HCT116 (cell line): ENCODE measurements at regions not wholly inside any gene's neighbourhood (a gene's known extent, or its start where the extent isn't known, plus 50 kb on each side); places are given as distances from the start of the nearest gene placed in this dataset.

Experiments
- ATAC-seq: fragments of 200-7000 bp; cut with Tn5 transposase; 2 replicates; pipeline ENCODE4 v1.9.1; 2020; ENCODE audit warnings: mild to moderate bottlenecking, moderate library complexity
- BruUV-seq: library from RNA; stranded (reverse); fragments of 400-500 nt; replicated peaks from 2 replicates; lab custom pipeline; 2021; lab: Mats Ljungman, UMichigan
- CTCF ChIA-PET: fragments of 300-600 bp; sonication (Branson Sonifier 250); formaldehyde crosslinking; loops from one replicate; lab custom pipeline; 2021; ENCODE audit warnings: antibody characterized with exemption; lab: Charles Lee
- POLR2A ChIA-PET: fragments of 300-600, 350-600 bp; sonication (Branson Sonifier 250); formaldehyde crosslinking; loops from one replicate; lab custom pipeline; 2021; ENCODE audit warnings: antibody characterized with exemption; lab: Charles Lee
- RAD21 ChIA-PET, 2 experiments: fragments of 300-600 bp; sonication (Branson Sonifier 250); formaldehyde crosslinking; loops; one replicate each; lab custom pipeline; 2023; ENCODE audit warnings: low total read pairs in 2 of 2; ENCODE audit not compliant: uncharacterized antibody in 2 of 2, unreplicated experiment in 2 of 2, low non-redundant PET in 1 of 2; lab: Charles Lee
- DNase-seq: peaks from one replicate; pipeline ENCODE4 v3.0.0-alpha.2; 2010; ENCODE audit warnings: low read depth, low spot score
- H2AFZ ChIP-seq: fragments of 200-600 bp; shearing (Covaris generic), sonication (generic); 2 replicates; pipeline ENCODE4 v1.6.1; 2017; ENCODE audit warnings: low read depth, mixed run types, mixed read lengths, antibody characterized with exemption, low read length; ENCODE audit not compliant: poor library complexity, severe bottlenecking
- H3K27ac ChIP-seq: 2 replicates; pipeline ENCODE4 v1.5.1; 2012; ENCODE audit warnings: low read depth, low read length
- H3K27me3 ChIP-seq: fragments of 200-600 bp; sonication (generic); 2 replicates; pipeline ENCODE4 v1.6.1; 2016; ENCODE audit warnings: mixed run types, low read length, mixed read lengths; ENCODE audit not compliant: insufficient read depth
- H3K36me3 ChIP-seq, 2 experiments: fragments of 200-500 bp in 1 of 2; fragments of 200-600 bp in 1 of 2; sonication (Bioruptor generic) in 1 of 2; sonication (generic) in 1 of 2; 2 replicates each; pipeline versions ENCODE4 v1.5.1 to v1.6.1; 2014 to 2016; ENCODE audit warnings: low read length in 2 of 2, inconsistent platforms in 1 of 2, mixed read lengths in 1 of 2, mixed run types in 1 of 2; ENCODE audit not compliant: insufficient read depth in 2 of 2, control insufficient read depth in 1 of 2
- H3K4me1 ChIP-seq, 2 experiments: fragments of 200-600 bp in 1 of 2; sonication (generic) in 1 of 2; 2 replicates each; pipeline versions ENCODE4 v1.5.1 to v1.6.1; 2012 to 2017; ENCODE audit warnings: low read length in 2 of 2, inconsistent platforms in 1 of 2, mild to moderate bottlenecking in 1 of 2, mixed read lengths in 1 of 2, mixed run types in 1 of 2, moderate library complexity in 1 of 2; ENCODE audit not compliant: insufficient read depth in 2 of 2, control insufficient read depth in 1 of 2
- H3K4me2 ChIP-seq: fragments of 200-600 bp; sonication (generic); 2 replicates; pipeline ENCODE4 v1.6.1; 2017; ENCODE audit warnings: mixed run types, low read length, mixed read lengths
- H3K4me3 ChIP-seq, 2 experiments: fragments of 200-600 bp in 1 of 2; sonication (generic) in 1 of 2; replicated peaks in 1 of 2; 2 replicates each; pipeline ENCODE4 v1.5.1; 2011 to 2016; ENCODE audit warnings: low read length in 2 of 2, control low read depth in 1 of 2, low read depth in 1 of 2, mild to moderate bottlenecking in 1 of 2, mixed read lengths in 1 of 2, mixed run types in 1 of 2
- H3K79me2 ChIP-seq: fragments of 200-600 bp; sonication (generic); 2 replicates; pipeline ENCODE4 v1.6.1; 2017; ENCODE audit warnings: mild to moderate bottlenecking, mixed run types, low read length, moderate library complexity, mixed read lengths; ENCODE audit not compliant: insufficient read depth
- H3K9ac ChIP-seq: fragments of 200-600 bp; sonication (generic); 2 replicates; pipeline ENCODE4 v1.6.1; 2016; ENCODE audit warnings: low read length, mixed read lengths
- H3K9me2 ChIP-seq: fragments of 200-600 bp; sonication (generic), shearing (Covaris generic); 2 replicates; pipeline ENCODE4 v1.6.1; 2017; ENCODE audit warnings: mixed run types, mild to moderate bottlenecking, moderate library complexity; ENCODE audit not compliant: insufficient read depth
- H3K9me3 ChIP-seq, 2 experiments: fragments of 200-500 bp in 1 of 2; fragments of 200-600 bp in 1 of 2; sonication (Bioruptor generic) in 1 of 2; sonication (generic) in 1 of 2; 2 replicates each; pipeline ENCODE4 v1.6.1; 2014 to 2017; ENCODE audit warnings: low read length in 2 of 2, mixed read lengths in 2 of 2, inconsistent platforms in 1 of 2, low read depth in 1 of 2, mild to moderate bottlenecking in 1 of 2, mixed run types in 1 of 2, moderate library complexity in 1 of 2; ENCODE audit not compliant: control insufficient read depth in 1 of 2, insufficient read depth in 1 of 2
- H4K20me1 ChIP-seq: fragments of 200-600 bp; sonication (generic), shearing (Covaris generic); 2 replicates; pipeline ENCODE4 v1.6.1; 2017; ENCODE audit warnings: mixed run types, mild to moderate bottlenecking, moderate library complexity; ENCODE audit not compliant: insufficient read depth
- CEBPB ChIP-seq: IDR thresholded peaks from 2 replicates; pipeline ENCODE4 v1.6.1; 2012; ENCODE audit warnings: low read depth
- EGR1 ChIP-seq: IDR thresholded peaks from 2 replicates; pipeline ENCODE4 v1.6.1; 2012; ENCODE audit warnings: low read depth
- ELF1 ChIP-seq: IDR thresholded peaks from 2 replicates; pipeline ENCODE4 v1.6.1; 2012; ENCODE audit warnings: low read depth, borderline replicate concordance
- EZH2phosphoT487 ChIP-seq: fragments of 200-600 bp; IDR thresholded peaks from 2 replicates; pipeline ENCODE4 v1.6.1; 2018; ENCODE audit warnings: antibody characterized with exemption, borderline replicate concordance
- POLR2A ChIP-seq: IDR thresholded peaks from 2 replicates; pipeline ENCODE4 v1.7.0; 2011; ENCODE audit warnings: borderline replicate concordance; ENCODE audit not compliant: insufficient read depth, insufficient read length; ENCODE audit errors: extremely low read depth
- POLR2AphosphoS5 ChIP-seq: IDR thresholded peaks from 2 replicates; pipeline ENCODE4 v1.6.1; 2011; ENCODE audit warnings: mild to moderate bottlenecking, low read depth, low read length, moderate library complexity
- RAD21 ChIP-seq: IDR thresholded peaks from 2 replicates; pipeline ENCODE4 v1.6.1; 2012; ENCODE audit warnings: low read depth, mild to moderate bottlenecking
- SIN3A ChIP-seq: IDR thresholded peaks from 2 replicates; pipeline ENCODE4 v1.6.1; 2012; ENCODE audit warnings: low read depth
- SP1 ChIP-seq: IDR thresholded peaks from 2 replicates; pipeline ENCODE4 v1.6.1; 2012; ENCODE audit warnings: low read depth
- SRF ChIP-seq: IDR thresholded peaks from 2 replicates; pipeline ENCODE4 v1.6.1; 2012; ENCODE audit warnings: low read depth
- TCF7L2 ChIP-seq: IDR thresholded peaks from 2 replicates; pipeline ENCODE4 v1.7.0; 2011; ENCODE audit warnings: borderline replicate concordance, inconsistent platforms; ENCODE audit not compliant: insufficient read depth, insufficient read length; ENCODE audit errors: extremely low read depth
- intact Hi-C: fragments of 100-400 bp; cut with micrococcal nuclease; formaldehyde crosslinking; loops from 2 replicates; pipeline ENCODE4 v1.10.0; 2022
- TF ChIP-seq, protein P1 (sequence below): IDR thresholded peaks from 2 replicates; pipeline ENCODE4 v1.6.1; 2012; ENCODE audit warnings: low read depth
- TF ChIP-seq, protein P2 (sequence below), 3 experiments: fragments of 200-600 bp in 1 of 3; sonication (generic) in 1 of 3; IDR thresholded peaks in 2 of 3; conservative IDR thresholded peaks in 1 of 3; 2 replicates each; pipeline ENCODE4 v1.5.1; 2012 to 2017; ENCODE audit warnings: low read depth in 2 of 3, low read length in 2 of 3, antibody characterized with exemption in 1 of 3, borderline replicate concordance in 1 of 3, control low read depth in 1 of 3, mild to moderate bottlenecking in 1 of 3, mixed read lengths in 1 of 3, mixed run types in 1 of 3, moderate library complexity in 1 of 3; ENCODE audit not compliant: insufficient read depth in 1 of 3

DNA sequence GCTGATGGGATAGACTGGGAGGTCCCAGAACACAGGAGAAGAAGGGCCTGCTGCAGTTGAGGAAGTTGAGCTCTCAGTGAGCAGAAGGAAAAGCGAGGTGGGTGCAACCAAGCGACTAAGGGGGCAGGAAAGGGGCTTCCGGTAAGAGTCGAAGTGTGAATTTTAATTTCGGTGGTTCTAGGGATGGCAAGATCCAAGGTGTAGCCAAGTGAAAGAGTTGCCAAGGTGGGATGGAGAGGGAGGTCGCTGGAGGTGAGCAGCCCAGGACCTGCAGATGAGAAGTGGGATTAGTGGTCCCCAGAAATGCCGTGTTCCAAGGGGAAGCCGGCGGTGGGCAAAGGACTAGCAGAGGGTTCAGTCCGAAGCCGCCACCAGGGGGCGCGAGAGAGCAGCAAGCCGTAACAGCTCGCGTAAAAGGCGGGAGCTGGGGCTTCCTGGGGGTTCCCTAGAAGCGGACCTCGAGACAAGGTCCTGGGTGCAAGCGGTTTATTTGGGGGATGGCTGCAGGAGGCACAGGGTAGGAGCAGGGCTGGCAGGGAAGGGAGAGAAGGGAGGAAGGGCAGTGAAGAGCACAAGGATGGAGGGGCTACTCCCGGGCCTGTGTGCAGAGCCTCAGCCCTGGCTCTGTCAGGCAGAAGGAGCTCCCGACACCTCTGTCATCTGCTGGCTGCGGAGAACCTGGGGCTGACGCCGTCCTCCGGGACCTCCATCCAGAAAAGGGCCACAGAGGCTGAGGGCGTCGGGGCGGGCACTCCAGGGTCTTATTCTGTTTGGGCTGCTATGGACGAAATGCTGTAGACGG, 103.6 kb downstream of the PAX1 start:
- Histone ChIP-seq H3K9me2 (no peaks in the 10 kb centered on the region), H3K9ac (no peak overlapping the region), H3K4me3 (no peak overlapping the region), H3K36me3 (no peaks in the 10 kb centered on the region), H3K4me2 (no peak overlapping the region), H4K20me1 (no peaks in the 10 kb centered on the region), H3K27me3 (no peaks in the 10 kb centered on the region), H3K27ac (no peak overlapping the region), H3K79me2 (no peaks in the 10 kb centered on the region), H3K4me1 (no peaks in the 10 kb centered on the region), H2AFZ (no peak overlapping the region), H3K9me3 (peaks cover 0 to 1% of the 10 kb centered on the region in 2 experiments; a peak in 1 of 4 replicates)
- no TSS peak for BruUV-seq
- ChIA-PET POLR2A (no interaction called here), CTCF (no interaction called here), RAD21 (no interaction called here)
- intact Hi-C loops, result loop anchor here (5.0 kb wide), 1 partner anchor 438 kb away; no protein-coding TSS in a partner anchor
- DNase-seq (no peak), ATAC-seq (no peak)
- TF ChIP-seq RAD21, result 0 out of 2 replicates have a peak, but pooled peaks have one; percentile 13
- no peak for TF ChIP-seq ELF1
- TF ChIP-seq EGR1, result no peak
- TF ChIP-seq POLR2A, result no peak
- no peak for TF ChIP-seq TCF7L2
- no peak for TF ChIP-seq EZH2phosphoT487
- no peak for TF ChIP-seq SIN3A
- TF ChIP-seq CEBPB, result no peak
- TF ChIP-seq SP1, result no peak
- TF ChIP-seq, protein P1, sequence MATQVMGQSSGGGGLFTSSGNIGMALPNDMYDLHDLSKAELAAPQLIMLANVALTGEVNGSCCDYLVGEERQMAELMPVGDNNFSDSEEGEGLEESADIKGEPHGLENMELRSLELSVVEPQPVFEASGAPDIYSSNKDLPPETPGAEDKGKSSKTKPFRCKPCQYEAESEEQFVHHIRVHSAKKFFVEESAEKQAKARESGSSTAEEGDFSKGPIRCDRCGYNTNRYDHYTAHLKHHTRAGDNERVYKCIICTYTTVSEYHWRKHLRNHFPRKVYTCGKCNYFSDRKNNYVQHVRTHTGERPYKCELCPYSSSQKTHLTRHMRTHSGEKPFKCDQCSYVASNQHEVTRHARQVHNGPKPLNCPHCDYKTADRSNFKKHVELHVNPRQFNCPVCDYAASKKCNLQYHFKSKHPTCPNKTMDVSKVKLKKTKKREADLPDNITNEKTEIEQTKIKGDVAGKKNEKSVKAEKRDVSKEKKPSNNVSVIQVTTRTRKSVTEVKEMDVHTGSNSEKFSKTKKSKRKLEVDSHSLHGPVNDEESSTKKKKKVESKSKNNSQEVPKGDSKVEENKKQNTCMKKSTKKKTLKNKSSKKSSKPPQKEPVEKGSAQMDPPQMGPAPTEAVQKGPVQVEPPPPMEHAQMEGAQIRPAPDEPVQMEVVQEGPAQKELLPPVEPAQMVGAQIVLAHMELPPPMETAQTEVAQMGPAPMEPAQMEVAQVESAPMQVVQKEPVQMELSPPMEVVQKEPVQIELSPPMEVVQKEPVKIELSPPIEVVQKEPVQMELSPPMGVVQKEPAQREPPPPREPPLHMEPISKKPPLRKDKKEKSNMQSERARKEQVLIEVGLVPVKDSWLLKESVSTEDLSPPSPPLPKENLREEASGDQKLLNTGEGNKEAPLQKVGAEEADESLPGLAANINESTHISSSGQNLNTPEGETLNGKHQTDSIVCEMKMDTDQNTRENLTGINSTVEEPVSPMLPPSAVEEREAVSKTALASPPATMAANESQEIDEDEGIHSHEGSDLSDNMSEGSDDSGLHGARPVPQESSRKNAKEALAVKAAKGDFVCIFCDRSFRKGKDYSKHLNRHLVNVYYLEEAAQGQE, result no peak
- no peak for TF ChIP-seq SRF
- TF ChIP-seq, protein P2, sequence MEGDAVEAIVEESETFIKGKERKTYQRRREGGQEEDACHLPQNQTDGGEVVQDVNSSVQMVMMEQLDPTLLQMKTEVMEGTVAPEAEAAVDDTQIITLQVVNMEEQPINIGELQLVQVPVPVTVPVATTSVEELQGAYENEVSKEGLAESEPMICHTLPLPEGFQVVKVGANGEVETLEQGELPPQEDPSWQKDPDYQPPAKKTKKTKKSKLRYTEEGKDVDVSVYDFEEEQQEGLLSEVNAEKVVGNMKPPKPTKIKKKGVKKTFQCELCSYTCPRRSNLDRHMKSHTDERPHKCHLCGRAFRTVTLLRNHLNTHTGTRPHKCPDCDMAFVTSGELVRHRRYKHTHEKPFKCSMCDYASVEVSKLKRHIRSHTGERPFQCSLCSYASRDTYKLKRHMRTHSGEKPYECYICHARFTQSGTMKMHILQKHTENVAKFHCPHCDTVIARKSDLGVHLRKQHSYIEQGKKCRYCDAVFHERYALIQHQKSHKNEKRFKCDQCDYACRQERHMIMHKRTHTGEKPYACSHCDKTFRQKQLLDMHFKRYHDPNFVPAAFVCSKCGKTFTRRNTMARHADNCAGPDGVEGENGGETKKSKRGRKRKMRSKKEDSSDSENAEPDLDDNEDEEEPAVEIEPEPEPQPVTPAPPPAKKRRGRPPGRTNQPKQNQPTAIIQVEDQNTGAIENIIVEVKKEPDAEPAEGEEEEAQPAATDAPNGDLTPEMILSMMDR (IDR thresholded peaks at IDR 0.05 in 2 of 3, conservative IDR thresholded peaks at IDR 0.05 in 1 of 3; ENCODE audit: borderline replicate concordance in 1 of 3, insufficient read depth in 1 of 3, low read depth in 2 of 3, low read length in 2 of 3), result peak in 2 of 3 experiments; percentile 64 to 75; a peak in 4 of 6 replicates
- no peak for TF ChIP-seq POLR2AphosphoS5
